Endothelial cell of umbilical vein (primary cell): ENCODE measurements at regions not wholly inside any gene's neighbourhood (a gene's known extent, or its start where the extent isn't known, plus 50 kb on each side); places are given as distances from the start of the nearest gene placed in this dataset.

Experiments used
- BruUV-seq: library from RNA; stranded (reverse); fragments of 400-500 nt; replicated peaks from 2 replicates; lab custom pipeline; 2021; lab: Mats Ljungman, UMichigan
- CTCF ChIA-PET: fragments of 300-600, 350-600 bp; sonication (Branson Sonifier 250); formaldehyde crosslinking; loops from one replicate; lab custom pipeline; 2021; ENCODE audit warnings: antibody characterized with exemption, inconsistent platforms; lab: Charles Lee
- POLR2A ChIA-PET: fragments of 300-600, 350-600 bp; sonication (Branson Sonifier 250); formaldehyde crosslinking; loops from one replicate; lab custom pipeline; 2021; ENCODE audit warnings: antibody characterized with exemption, inconsistent platforms; lab: Charles Lee
- DNase-seq: peaks from one replicate; pipeline ENCODE4 v3.0.0-alpha.2; 2011; ENCODE audit warnings: low read depth, low spot score
- FAIRE-seq: peaks from 2 replicates; lab custom pipeline; 2011; peaks lifted over from hg19 to GRCh38; lab: Jason Lieb, UNC
- H2AFZ ChIP-seq: 2 replicates; pipeline ENCODE4 v1.6.0; 2012; ENCODE audit warnings: low read depth, low read length, control low read depth, inconsistent platforms
- H3K27ac ChIP-seq: 2 replicates; pipeline ENCODE4 v1.5.1; 2011; ENCODE audit warnings: low read depth, mild to moderate bottlenecking, control low read depth, low read length, moderate library complexity; ENCODE audit not compliant: insufficient read depth
- H3K27me3 ChIP-seq, 2 experiments: 2 replicates each; pipeline versions ENCODE4 v1.6.0 to v1.6.1; 2011; ENCODE audit warnings: low read length in 2 of 2, mixed read lengths in 1 of 2; ENCODE audit not compliant: control insufficient read depth in 2 of 2, insufficient read depth in 2 of 2
- H3K36me3 ChIP-seq, 2 experiments: 2 replicates in 1 of 2; 3 replicates in 1 of 2; pipeline ENCODE4 v1.5.1; 2011; ENCODE audit warnings: low read length in 2 of 2, mild to moderate bottlenecking in 1 of 2, moderate library complexity in 1 of 2; ENCODE audit not compliant: control insufficient read depth in 2 of 2, insufficient read depth in 2 of 2; ENCODE audit errors: extremely low read depth in 1 of 2
- H3K4me1 ChIP-seq: 3 replicates; pipeline ENCODE4 v1.5.1; 2011; ENCODE audit warnings: mild to moderate bottlenecking, low read length; ENCODE audit not compliant: control insufficient read depth, insufficient read depth; ENCODE audit errors: extremely low read depth
- H3K4me2 ChIP-seq: 2 replicates; pipeline ENCODE4 v1.6.1; 2011; ENCODE audit warnings: low read length, control low read depth, mixed read lengths; ENCODE audit not compliant: insufficient read depth
- H3K4me3 ChIP-seq, 3 experiments: fragments of 200-600 bp in 1 of 3; sonication (generic), shearing (Covaris generic) in 1 of 3; replicated peaks in 1 of 3; 2 replicates each; pipeline ENCODE4 v1.5.1; 2011 to 2016; ENCODE audit warnings: control low read depth in 3 of 3, low read length in 3 of 3, mild to moderate bottlenecking in 2 of 3, inconsistent platforms in 1 of 3, low read depth in 1 of 3, moderate library complexity in 1 of 3; ENCODE audit not compliant: insufficient read depth in 1 of 3
- H3K79me2 ChIP-seq: 2 replicates; pipeline ENCODE4 v1.6.0; 2012; ENCODE audit warnings: low read length, inconsistent platforms; ENCODE audit not compliant: control insufficient read depth, insufficient read depth
- H3K9ac ChIP-seq: replicated peaks from 2 replicates; pipeline ENCODE3; 2011; ENCODE audit warnings: low read length, control low read depth; ENCODE audit not compliant: insufficient read depth; ENCODE audit errors: extremely low read depth
- H3K9me1 ChIP-seq: replicated peaks from 3 replicates; pipeline ENCODE4 v1.6.0; 2011; ENCODE audit warnings: mild to moderate bottlenecking, low read length; ENCODE audit not compliant: control insufficient read depth, insufficient read depth; ENCODE audit errors: extremely low read depth
- H3K9me3 ChIP-seq: replicated peaks from 2 replicates; pipeline ENCODE4 v1.5.1; 2012; ENCODE audit warnings: low read length, inconsistent platforms; ENCODE audit not compliant: control insufficient read depth, insufficient read depth
- H4K20me1 ChIP-seq: replicated peaks from 2 replicates; pipeline ENCODE3; 2011; ENCODE audit warnings: mild to moderate bottlenecking, low read length; ENCODE audit not compliant: control insufficient read depth, insufficient read depth; ENCODE audit errors: extremely low read depth
- EZH2 ChIP-seq: IDR thresholded peaks from 2 replicates; pipeline ENCODE4 v1.6.1; 2012; ENCODE audit warnings: borderline replicate concordance, low read depth, mild to moderate bottlenecking, moderate library complexity, low read length, inconsistent platforms; ENCODE audit not compliant: severe bottlenecking
- FOS ChIP-seq: IDR thresholded peaks from 2 replicates; pipeline ENCODE4 v1.6.1; 2011; ENCODE audit warnings: mild to moderate bottlenecking, low read length, moderate library complexity, borderline replicate concordance; ENCODE audit not compliant: insufficient read depth
- GATA2 ChIP-seq: IDR thresholded peaks from 2 replicates; pipeline ENCODE4 v1.7.0; 2011; ENCODE audit warnings: low read depth, mild to moderate bottlenecking, moderate library complexity, mixed read lengths, low read length; ENCODE audit not compliant: insufficient read length, insufficient read depth
- JUN ChIP-seq: IDR thresholded peaks from 2 replicates; pipeline ENCODE4 v1.6.1; 2011; ENCODE audit warnings: borderline replicate concordance, low read depth; ENCODE audit not compliant: insufficient read length, insufficient read depth
- MYC ChIP-seq: IDR thresholded peaks from one replicate; pipeline ENCODE4 v1.6.1; 2011; ENCODE audit warnings: mild to moderate bottlenecking, low read depth, low read length
- POLR2A ChIP-seq: IDR thresholded peaks from 2 replicates; pipeline ENCODE4 v1.6.1; 2012; ENCODE audit warnings: low read depth, mild to moderate bottlenecking, control low read depth, low read length
- POLR2AphosphoS5 ChIP-seq: IDR thresholded peaks from 2 replicates; pipeline ENCODE4 v1.6.1; 2012; ENCODE audit warnings: low read depth, mild to moderate bottlenecking, control low read depth, low read length, moderate library complexity; ENCODE audit not compliant: insufficient read depth
- dilution Hi-C: fragments of 300-500 bp; cut with MboI; formaldehyde crosslinking; loops from one replicate; pipeline ENCODE4 v1.15.0; 2019; ENCODE audit warnings: low sequenced_read_pairs; ENCODE audit not compliant: extremely low pct_ligation_motif_present
- intact Hi-C: fragments of 100-400 bp; cut with micrococcal nuclease; formaldehyde crosslinking; loops from one replicate; pipeline ENCODE4 v1.10.0; 2022
- TF ChIP-seq, protein P1 (sequence below): IDR thresholded peaks from 2 replicates; pipeline ENCODE4 v1.6.1; 2011; ENCODE audit not compliant: insufficient read depth, insufficient read length
- TF ChIP-seq, protein P2 (sequence below), 2 donors: IDR thresholded peaks; 1 replicate in 1 of 2; 2 replicates in 1 of 2; pipeline ENCODE4 v1.5.1; 2011; ENCODE audit warnings: low read length in 2 of 2, mild to moderate bottlenecking in 2 of 2, moderate library complexity in 2 of 2, control low read depth in 1 of 2, inconsistent platforms in 1 of 2, low read depth in 1 of 2; ENCODE audit not compliant: insufficient read depth in 1 of 2; ENCODE audit errors: extremely low read depth in 1 of 2

- H3K27ac ChIP-seq: no peak overlapping the region
- no peak overlapping the region for H2AFZ ChIP-seq
- H3K9ac ChIP-seq: no peak overlapping the region
- H3K9me3 ChIP-seq: peaks cover 6% of the 10 kb centered on the region
- no peaks in the 10 kb centered on the region for H3K27me3 ChIP-seq
- DNase-seq (no peak), FAIRE-seq (no peak)
- no peak overlapping the region for H3K4me3 ChIP-seq
- no peaks in the 10 kb centered on the region for H3K36me3 ChIP-seq
- BruUV-seq: no TSS peak
- no peaks in the 10 kb centered on the region for H4K20me1 ChIP-seq
- no peak overlapping the region for H3K4me2 ChIP-seq
- CTCF ChIA-PET: no interaction called here
- intact Hi-C loops: no loop called here
- POLR2A ChIA-PET: no interaction called here
- H3K4me1 ChIP-seq: no peaks in the 10 kb centered on the region
- dilution Hi-C loops: no loop called here
- no peaks in the 10 kb centered on the region for H3K79me2 ChIP-seq
- TF ChIP-seq FOS (no peak), JUN (no peak), POLR2A (no peak), POLR2AphosphoS5 (no peak)
- no peaks in the 10 kb centered on the region for H3K9me1 ChIP-seq
Observed at GRCh38 chr1:2962946-2963345, 58.3 kb upstream of the ACTRT2 start.

DNA sequence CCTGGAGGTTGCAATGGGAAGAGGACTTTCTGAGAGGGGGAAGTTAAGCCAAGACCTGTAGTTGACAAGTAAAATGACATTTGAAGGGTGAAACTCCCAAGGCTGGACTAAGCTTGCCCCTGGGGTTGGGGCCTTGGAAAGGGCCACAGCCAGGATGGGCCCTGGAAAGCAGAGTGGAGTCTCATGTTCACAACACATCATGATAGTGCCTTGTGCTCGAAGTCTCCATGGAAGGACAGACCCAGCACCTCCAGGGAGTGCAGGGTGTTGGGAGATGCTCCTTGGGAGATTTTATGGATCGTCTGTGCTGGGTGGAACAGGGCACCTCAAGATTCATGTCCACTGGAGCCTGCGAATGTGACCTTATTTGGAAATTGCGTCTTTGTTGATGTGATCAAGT is 55.6 kb upstream of the ACTRT2 start:
- POLR2A ChIA-PET: no interaction called here
- dilution Hi-C loops: no loop called here
- no peaks in the 10 kb centered on the region for H3K9me3 ChIP-seq

More for the DNA sequence above, 55.6 kb upstream of the ACTRT2 start:
- no peak overlapping the region for H3K9ac ChIP-seq
- H3K9me1 ChIP-seq: no peaks in the 10 kb centered on the region
- no peak for TF ChIP-seq POLR2A
- TF ChIP-seq EZH2: no peak
- no peak for TF ChIP-seq JUN
- TF ChIP-seq, protein P1, sequence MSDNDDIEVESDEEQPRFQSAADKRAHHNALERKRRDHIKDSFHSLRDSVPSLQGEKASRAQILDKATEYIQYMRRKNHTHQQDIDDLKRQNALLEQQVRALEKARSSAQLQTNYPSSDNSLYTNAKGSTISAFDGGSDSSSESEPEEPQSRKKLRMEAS: no peak
- TF ChIP-seq FOS: no peak
- no peak for TF ChIP-seq MYC
- TF ChIP-seq GATA2: no peak
- TF ChIP-seq, protein P2, sequence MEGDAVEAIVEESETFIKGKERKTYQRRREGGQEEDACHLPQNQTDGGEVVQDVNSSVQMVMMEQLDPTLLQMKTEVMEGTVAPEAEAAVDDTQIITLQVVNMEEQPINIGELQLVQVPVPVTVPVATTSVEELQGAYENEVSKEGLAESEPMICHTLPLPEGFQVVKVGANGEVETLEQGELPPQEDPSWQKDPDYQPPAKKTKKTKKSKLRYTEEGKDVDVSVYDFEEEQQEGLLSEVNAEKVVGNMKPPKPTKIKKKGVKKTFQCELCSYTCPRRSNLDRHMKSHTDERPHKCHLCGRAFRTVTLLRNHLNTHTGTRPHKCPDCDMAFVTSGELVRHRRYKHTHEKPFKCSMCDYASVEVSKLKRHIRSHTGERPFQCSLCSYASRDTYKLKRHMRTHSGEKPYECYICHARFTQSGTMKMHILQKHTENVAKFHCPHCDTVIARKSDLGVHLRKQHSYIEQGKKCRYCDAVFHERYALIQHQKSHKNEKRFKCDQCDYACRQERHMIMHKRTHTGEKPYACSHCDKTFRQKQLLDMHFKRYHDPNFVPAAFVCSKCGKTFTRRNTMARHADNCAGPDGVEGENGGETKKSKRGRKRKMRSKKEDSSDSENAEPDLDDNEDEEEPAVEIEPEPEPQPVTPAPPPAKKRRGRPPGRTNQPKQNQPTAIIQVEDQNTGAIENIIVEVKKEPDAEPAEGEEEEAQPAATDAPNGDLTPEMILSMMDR (IDR thresholded peaks at IDR 0.05; ENCODE audit: extremely low read depth in 1 of 2, insufficient read depth in 1 of 2, low read depth in 1 of 2, low read length in 2 of 2): no peak
- no peak for TF ChIP-seq POLR2AphosphoS5
- H4K20me1 ChIP-seq: no peaks in the 10 kb centered on the region
- intact Hi-C loops: no loop called here
- CTCF ChIA-PET: no interaction called here
- H3K36me3 ChIP-seq: no peaks in the 10 kb centered on the region
- DNase-seq (no peak), FAIRE-seq (no peak)
- no peak overlapping the region for H3K27ac ChIP-seq
- H3K27me3 ChIP-seq: no peaks in the 10 kb centered on the region
- no peaks in the 10 kb centered on the region for H3K4me1 ChIP-seq
- no peak overlapping the region for H3K4me2 ChIP-seq
- no peaks in the 10 kb centered on the region for H3K79me2 ChIP-seq
- BruUV-seq: no TSS peak
- no peak overlapping the region for H3K4me3 ChIP-seq
- H2AFZ ChIP-seq: no peak overlapping the region
